HEK293 (cell line): ENCODE measurements at regions not wholly inside any gene's neighbourhood (a gene's known extent, or its start where the extent isn't known, plus 50 kb on each side); places are given as distances from the start of the nearest gene placed in this dataset.

Experiments
- CTCF ChIP-seq: fragments of 450-650 bp; formaldehyde crosslinking; IDR thresholded peaks from 2 replicates; pipeline ENCODE4 v1.5.1; 2016; ENCODE audit warnings: missing biosample characterization, missing genetic modification characterization
- ZNF416 ChIP-seq: fragments of 450-650 bp; formaldehyde crosslinking; IDR thresholded peaks from 2 replicates; pipeline ENCODE4 v1.5.1; 2016; ENCODE audit warnings: missing biosample characterization, missing genetic modification characterization

GRCh38 chr9:21543187-21543586, 61.1 kb upstream of the IFNE start:
- TF ChIP-seq CTCF (tag by site-specific recombination), result no peak
- no peak for TF ChIP-seq ZNF416 (tag by site-specific recombination)
